GM23338 (cell line): ENCODE measurements at regions not wholly inside any gene's neighbourhood (a gene's known extent, or its start where the extent isn't known, plus 50 kb on each side); places are given as distances from the start of the nearest gene placed in this dataset.

Experiments used
- ATAC-seq: fragments of 200-7000 bp; cut with Tn5 transposase; 3 replicates; pipeline ENCODE4 v1.9.1; 2020
- DNase-seq: peaks from one replicate; pipeline ENCODE4 v3.0.0-alpha.2; 2015; ENCODE audit warnings: low spot score
- H2AFZ ChIP-seq: fragments of 200-600 bp; sonication (generic); 2 replicates; pipeline ENCODE4 v1.8.0; 2016; ENCODE audit warnings: antibody characterized with exemption, mild to moderate bottlenecking, moderate library complexity
- H3F3A ChIP-seq: fragments of 200-600 bp; sonication (generic); replicated peaks from 2 replicates; pipeline ENCODE4 v1.8.0; 2017; ENCODE audit warnings: antibody characterized with exemption, mixed run types, low read depth
- H3K27ac ChIP-seq: fragments of 200-600 bp; sonication (generic); 2 replicates; pipeline ENCODE4 v1.6.1; 2016; ENCODE audit warnings: low read depth
- H3K27me3 ChIP-seq: fragments of 200-600 bp; sonication (generic); 2 replicates; pipeline ENCODE4 v1.8.0; 2016; ENCODE audit warnings: mild to moderate bottlenecking, mixed run types, moderate library complexity; ENCODE audit not compliant: insufficient read depth
- H3K36me3 ChIP-seq: fragments of 200-600 bp; sonication (generic); 2 replicates; pipeline ENCODE4 v1.8.0; 2016; ENCODE audit warnings: mild to moderate bottlenecking; ENCODE audit not compliant: insufficient read depth
- H3K4me1 ChIP-seq: fragments of 200-600 bp; sonication (generic); 2 replicates; pipeline ENCODE4 v1.8.0; 2016; ENCODE audit warnings: mild to moderate bottlenecking, moderate library complexity; ENCODE audit not compliant: insufficient read depth
- H3K4me2 ChIP-seq: fragments of 200-600 bp; sonication (generic); 2 replicates; pipeline ENCODE4 v1.7.1; 2017; ENCODE audit warnings: mixed run types
- H3K4me3 ChIP-seq: fragments of 200-600 bp; sonication (generic); 2 replicates; pipeline ENCODE4 v1.6.1; 2016; ENCODE audit warnings: mixed run types
- H3K79me2 ChIP-seq: fragments of 200-600 bp; sonication (generic); replicated peaks from 2 replicates; pipeline ENCODE4 v1.8.0; 2017; ENCODE audit warnings: mild to moderate bottlenecking; ENCODE audit not compliant: insufficient read depth
- H3K9me2 ChIP-seq: fragments of 200-600 bp; sonication (generic); 2 replicates; pipeline ENCODE4 v1.8.0; 2017; ENCODE audit not compliant: insufficient read depth
- H4K20me1 ChIP-seq: fragments of 200-600 bp; sonication (generic); replicated peaks from 2 replicates; pipeline ENCODE4 v1.8.0; 2017; ENCODE audit warnings: mild to moderate bottlenecking; ENCODE audit not compliant: insufficient read depth
- H3K27ac Mint-ChIP-seq: 2 replicates; pipeline ENCODE4 v1.8.0; 2020; ENCODE audit warnings: inconsistent platforms, mild to moderate bottlenecking, moderate library complexity, mixed read lengths
- H3K27me3 Mint-ChIP-seq: 3 replicates; pipeline ENCODE4 v1.8.0; 2022; ENCODE audit warnings: low read depth, mild to moderate bottlenecking, moderate library complexity, mixed read lengths, inconsistent platforms; ENCODE audit not compliant: insufficient read depth, poor library complexity
- H3K36me3 Mint-ChIP-seq: 3 replicates; pipeline ENCODE4 v1.8.0; 2021; ENCODE audit warnings: low read depth, mild to moderate bottlenecking, inconsistent platforms, moderate library complexity, mixed read lengths
- H3K4me1 Mint-ChIP-seq: 3 replicates; pipeline ENCODE4 v1.8.0; 2020; ENCODE audit warnings: mild to moderate bottlenecking, inconsistent platforms, mixed read lengths
- H3K4me3 Mint-ChIP-seq: 3 replicates; pipeline ENCODE4 v1.8.0; 2021; ENCODE audit warnings: moderate library complexity, mild to moderate bottlenecking, inconsistent platforms, mixed read lengths
- H3K9me3 Mint-ChIP-seq: 3 replicates; pipeline ENCODE4 v1.8.0; 2020; ENCODE audit warnings: moderate library complexity, mild to moderate bottlenecking, inconsistent platforms, mixed read lengths
- CREB1 ChIP-seq: fragments of 250-450 bp; sonication (Bioruptor Pico); IDR thresholded peaks from 2 replicates; pipeline ENCODE4 v1.5.0; 2020; ENCODE audit warnings: low read depth, mild to moderate bottlenecking, moderate library complexity
- EZH2 ChIP-seq: fragments of 200-600 bp; sonication (generic); IDR thresholded peaks from one replicate; pipeline ENCODE4 v1.8.0; 2017; ENCODE audit warnings: antibody characterized with exemption, mild to moderate bottlenecking, low read depth; ENCODE audit not compliant: unreplicated experiment
- EZH2phosphoT487 ChIP-seq: fragments of 200-600 bp; sonication (generic); IDR thresholded peaks from one replicate; pipeline ENCODE4 v1.8.1; 2018; ENCODE audit warnings: antibody characterized with exemption; ENCODE audit not compliant: unreplicated experiment
- JUNB ChIP-seq: IDR thresholded peaks from one replicate; pipeline ENCODE4 v1.6.1; 2016; ENCODE audit warnings: antibody characterized with exemption; ENCODE audit not compliant: unreplicated experiment
- NANOG ChIP-seq: IDR thresholded peaks from 2 replicates; pipeline ENCODE4 v1.6.1; 2016; ENCODE audit warnings: antibody characterized with exemption, borderline replicate concordance
- REST ChIP-seq: IDR thresholded peaks from one replicate; pipeline ENCODE4 v1.6.1; 2018; ENCODE audit warnings: antibody characterized with exemption; ENCODE audit not compliant: unreplicated experiment
- STAT1 ChIP-seq: IDR thresholded peaks from one replicate; pipeline ENCODE4 v1.6.1; 2016; ENCODE audit warnings: antibody characterized with exemption; ENCODE audit not compliant: unreplicated experiment
- ZNF114 ChIP-seq: fragments of 250-450 bp; sonication (Bioruptor Pico); IDR thresholded peaks from 2 replicates; pipeline ENCODE4 v1.5.0; 2020; ENCODE audit warnings: mild to moderate bottlenecking, moderate library complexity
- ZNF462 ChIP-seq: fragments of 250-450 bp; sonication (Bioruptor Pico); IDR thresholded peaks from 2 replicates; pipeline ENCODE4 v1.5.0; 2020; ENCODE audit warnings: mild to moderate bottlenecking, moderate library complexity

- peak overlapping the region; percentile 78; the same call in 1 of the 2 replicates for H2AFZ ChIP-seq
- H3K4me1 ChIP-seq, result peaks cover 10% of the 10 kb centered on the region
- Mint-ChIP-seq H3K27ac (no peak overlapping the region; the same call in 1 of the 2 replicates), H3K27me3 (peaks cover under 1% of the 10 kb centered on the region), H3K4me3 (no peak overlapping the region), H3K36me3 (no peaks in the 10 kb centered on the region), H3K9me3 (no peaks in the 10 kb centered on the region), H3K4me1 (peaks cover 8% of the 10 kb centered on the region; the same call in 2 of the 3 replicates)
- H4K20me1 ChIP-seq, result no peaks in the 10 kb centered on the region
- no peak overlapping the region for H3K27ac ChIP-seq
- no peak overlapping the region for H3K4me3 ChIP-seq
- H3K4me2 ChIP-seq, result no peak overlapping the region
- H3F3A ChIP-seq, result no peaks in the 10 kb centered on the region
- DNase-seq (peak; percentile 8), ATAC-seq (peak; percentile 54)
- TF ChIP-seq STAT1 (no peak), EZH2phosphoT487 (no peak), JUNB (no peak), ZNF114 (no peak), CREB1 (no peak), ZNF462 (no peak), EZH2 (no peak)
- no peaks in the 10 kb centered on the region for H3K27me3 ChIP-seq
- H3K9me2 ChIP-seq, result peaks cover 7% of the 10 kb centered on the region; the same call in 1 of the 2 replicates
- H3K79me2 ChIP-seq, result no peaks in the 10 kb centered on the region
- no peaks in the 10 kb centered on the region for H3K36me3 ChIP-seq
Measured at GRCh38 chr10:10141782-10142382, 875.8 kb upstream of the CELF2 start.

- Histone ChIP-seq H3K27me3 (no peaks in the 10 kb centered on the region), H3K79me2 (no peaks in the 10 kb centered on the region), H3K4me2 (no peak overlapping the region), H3K27ac (no peak overlapping the region), H3K4me3 (no peak overlapping the region), H3K4me1 (peaks cover 9% of the 10 kb centered on the region), H3K9me2 (peaks cover 7% of the 10 kb centered on the region; the same call in 1 of the 2 replicates), H3F3A (no peaks in the 10 kb centered on the region), H2AFZ (no peak overlapping the region), H3K36me3 (no peaks in the 10 kb centered on the region), H4K20me1 (no peaks in the 10 kb centered on the region)
- Mint-ChIP-seq H3K4me3 (no peak overlapping the region), H3K36me3 (no peaks in the 10 kb centered on the region), H3K4me1 (peaks cover 8% of the 10 kb centered on the region; the same call in 2 of the 3 replicates), H3K9me3 (no peaks in the 10 kb centered on the region), H3K27me3 (no peaks in the 10 kb centered on the region), H3K27ac (no peak overlapping the region)
- ATAC-seq (no peak), DNase-seq (no peak)
- no peak for TF ChIP-seq REST
- no peak for TF ChIP-seq STAT1
- no peak for TF ChIP-seq EZH2phosphoT487
- no peak for TF ChIP-seq CREB1
- TF ChIP-seq ZNF114, result no peak
- no peak for TF ChIP-seq NANOG
Measured at GRCh38 chr10:10146604-10147003, 871.1 kb upstream of the CELF2 start.
